WERI-Rb-1 (cell line): ENCODE measurements at regions not wholly inside any gene's neighbourhood (a gene's known extent, or its start where the extent isn't known, plus 50 kb on each side); places are given as distances from the start of the nearest gene placed in this dataset.

Source experiments
- DNase-seq: peaks from one replicate; pipeline ENCODE4 v3.0.0-alpha.2; 2020
- H3K27ac ChIP-seq: fragments of 250-450 bp; sonication (Bioruptor Pico); 2 replicates; pipeline ENCODE4 v1.5.1; 2020; ENCODE audit warnings: mild to moderate bottlenecking, moderate library complexity
- H3K27me3 ChIP-seq: fragments of 250-450 bp; sonication (Bioruptor Pico); 2 replicates; pipeline ENCODE4 v1.5.1; 2021; ENCODE audit warnings: mild to moderate bottlenecking, low read depth, moderate library complexity; ENCODE audit not compliant: insufficient read depth, severe bottlenecking
- H3K36me3 ChIP-seq: fragments of 250-450 bp; sonication (Bioruptor Pico); 2 replicates; pipeline ENCODE4 v1.5.1; 2020; ENCODE audit warnings: mild to moderate bottlenecking, moderate library complexity
- H3K4me3 ChIP-seq: 2 replicates; pipeline ENCODE4 v1.5.1; 2011; ENCODE audit warnings: low read depth, mild to moderate bottlenecking, control low read depth, low read length
- H3K9me3 ChIP-seq: fragments of 250-450 bp; sonication (Bioruptor Pico); 2 replicates; pipeline ENCODE4 v1.5.1; 2021; ENCODE audit warnings: mild to moderate bottlenecking, moderate library complexity; ENCODE audit not compliant: severe bottlenecking
- TF ChIP-seq, protein P1 (sequence below): IDR thresholded peaks from 2 replicates; pipeline ENCODE4 v1.5.1; 2011; ENCODE audit warnings: low read depth, mild to moderate bottlenecking, control low read depth, inconsistent platforms, low read length

GRCh38 chr19:27745978-27746542, 1466.9 kb downstream of the UQCRFS1 start:
- H3K9me3 ChIP-seq: no peaks in the 10 kb centered on the region
- DNase-seq: no peak
- peaks cover 14% of the 10 kb centered on the region for H3K36me3 ChIP-seq
- no peak overlapping the region for H3K4me3 ChIP-seq
- no peak overlapping the region for H3K27ac ChIP-seq
- TF ChIP-seq, protein P1, sequence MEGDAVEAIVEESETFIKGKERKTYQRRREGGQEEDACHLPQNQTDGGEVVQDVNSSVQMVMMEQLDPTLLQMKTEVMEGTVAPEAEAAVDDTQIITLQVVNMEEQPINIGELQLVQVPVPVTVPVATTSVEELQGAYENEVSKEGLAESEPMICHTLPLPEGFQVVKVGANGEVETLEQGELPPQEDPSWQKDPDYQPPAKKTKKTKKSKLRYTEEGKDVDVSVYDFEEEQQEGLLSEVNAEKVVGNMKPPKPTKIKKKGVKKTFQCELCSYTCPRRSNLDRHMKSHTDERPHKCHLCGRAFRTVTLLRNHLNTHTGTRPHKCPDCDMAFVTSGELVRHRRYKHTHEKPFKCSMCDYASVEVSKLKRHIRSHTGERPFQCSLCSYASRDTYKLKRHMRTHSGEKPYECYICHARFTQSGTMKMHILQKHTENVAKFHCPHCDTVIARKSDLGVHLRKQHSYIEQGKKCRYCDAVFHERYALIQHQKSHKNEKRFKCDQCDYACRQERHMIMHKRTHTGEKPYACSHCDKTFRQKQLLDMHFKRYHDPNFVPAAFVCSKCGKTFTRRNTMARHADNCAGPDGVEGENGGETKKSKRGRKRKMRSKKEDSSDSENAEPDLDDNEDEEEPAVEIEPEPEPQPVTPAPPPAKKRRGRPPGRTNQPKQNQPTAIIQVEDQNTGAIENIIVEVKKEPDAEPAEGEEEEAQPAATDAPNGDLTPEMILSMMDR: no peak
- no peaks in the 10 kb centered on the region for H3K27me3 ChIP-seq

DNA sequence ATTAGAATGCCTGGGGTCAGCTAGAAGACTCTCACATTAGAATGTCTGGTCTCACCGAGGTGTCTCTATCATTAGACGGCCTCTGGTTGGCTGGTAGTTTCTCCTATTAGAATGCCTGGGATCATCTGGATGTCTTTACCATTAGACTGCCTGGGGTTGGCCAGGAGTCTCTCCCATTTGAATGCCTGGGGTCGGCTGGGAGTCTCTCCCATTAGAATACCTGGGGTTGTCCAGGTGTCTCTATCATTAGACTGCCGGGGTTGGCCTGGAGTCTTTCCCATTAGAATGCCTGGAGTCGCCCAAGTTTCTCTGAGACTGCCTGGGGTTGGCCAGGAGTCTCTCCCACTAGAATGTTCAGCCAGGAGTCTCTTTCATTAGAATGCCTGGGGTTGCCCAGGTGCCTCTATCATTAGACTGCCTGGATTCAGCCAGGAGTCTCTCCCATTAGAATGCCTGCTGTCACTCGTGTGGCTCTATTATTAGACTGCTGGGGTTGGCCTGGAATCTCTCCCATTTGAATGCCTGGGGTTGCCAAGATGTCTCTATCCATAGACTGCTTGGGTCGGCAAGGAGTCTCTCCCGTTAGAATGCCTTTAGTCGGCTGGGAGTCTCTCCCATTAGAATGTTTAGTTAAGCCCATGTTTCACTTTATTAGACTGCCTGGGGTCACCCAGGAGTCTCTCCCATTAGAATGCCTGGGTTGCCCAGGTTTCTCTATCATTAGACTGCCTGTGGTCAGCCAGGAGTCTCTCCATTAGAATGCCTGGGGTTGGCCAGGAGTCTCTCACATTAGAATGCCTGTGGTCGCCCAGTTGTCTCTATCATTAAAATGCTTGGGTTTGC, 1467.8 kb downstream of the UQCRFS1 start:
- Histone ChIP-seq H3K27me3 (no peaks in the 10 kb centered on the region), H3K36me3 (peaks cover 18% of the 10 kb centered on the region), H3K27ac (no peak overlapping the region), H3K9me3 (no peaks in the 10 kb centered on the region), H3K4me3 (no peak overlapping the region)
- TF ChIP-seq, protein P1: no peak
- no peak for DNase-seq

- DNase-seq: no peak
- TF ChIP-seq, protein P1: no peak
- Histone ChIP-seq H3K9me3 (no peaks in the 10 kb centered on the region), H3K27me3 (no peaks in the 10 kb centered on the region), H3K4me3 (no peak overlapping the region), H3K27ac (no peak overlapping the region), H3K36me3 (peaks cover 38% of the 10 kb centered on the region)
These were observed 1470.9 kb downstream of the UQCRFS1 start for GRCh38 chr19:27742041-27742440.

- DNase-seq: no peak
- no peak overlapping the region for H3K4me3 ChIP-seq
- TF ChIP-seq, protein P1: no peak
- H3K9me3 ChIP-seq: no peaks in the 10 kb centered on the region
- no peaks in the 10 kb centered on the region for H3K27me3 ChIP-seq
- peaks cover 42% of the 10 kb centered on the region for H3K36me3 ChIP-seq
- no peak overlapping the region for H3K27ac ChIP-seq
These were observed 1471.7 kb downstream of the UQCRFS1 start for GRCh38 chr19:27741236-27741635.

DNA sequence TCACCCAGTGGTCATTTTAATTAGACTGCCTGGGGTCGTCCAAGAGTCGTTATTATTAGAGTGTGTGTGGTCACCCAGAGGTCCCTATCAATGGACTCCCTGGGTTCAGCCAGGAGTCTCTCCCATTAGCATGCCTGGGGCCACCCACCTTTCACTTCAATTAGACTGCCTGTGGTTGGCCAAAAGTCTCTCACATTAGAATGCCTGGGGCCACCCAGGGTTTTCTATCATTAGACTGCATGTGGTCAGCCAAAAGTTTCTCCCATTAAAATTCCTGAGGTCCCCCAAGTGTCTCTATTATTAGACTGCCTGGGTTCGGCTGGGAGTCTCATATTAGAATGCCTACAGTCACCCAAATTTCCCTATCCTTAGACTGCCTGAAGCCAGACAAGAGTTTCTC, 1472.6 kb downstream of the UQCRFS1 start:
- peaks cover 38% of the 10 kb centered on the region for H3K36me3 ChIP-seq
- H3K9me3 ChIP-seq: no peaks in the 10 kb centered on the region
- no peak for DNase-seq
- H3K27me3 ChIP-seq: no peaks in the 10 kb centered on the region
- TF ChIP-seq, protein P1: no peak
- no peak overlapping the region for H3K4me3 ChIP-seq
- H3K27ac ChIP-seq: no peak overlapping the region
